K562 (cell line): ENCODE measurements at regions not wholly inside any gene's neighbourhood (a gene's known extent, or its start where the extent isn't known, plus 50 kb on each side); places are given as distances from the start of the nearest gene placed in this dataset.

ENCODE experiments used
- ATF3 ChIP-seq, 2 experiments: fragments of 450-650 bp in 1 of 2; sonication (generic) in 1 of 2; formaldehyde crosslinking in 1 of 2; IDR thresholded peaks in 1 of 2; conservative IDR thresholded peaks in 1 of 2; 2 replicates each; pipeline versions ENCODE4 v1.6.1 to v1.8.1; 2016 to 2023; ENCODE audit warnings: mild to moderate bottlenecking in 2 of 2, moderate library complexity in 2 of 2, inconsistent platforms in 1 of 2, missing genetic modification reagents in 1 of 2
- CC2D1A ChIP-seq: fragments of 450-650 bp; IDR thresholded peaks from 2 replicates; pipeline ENCODE4 v1.6.1; 2017; ENCODE audit warnings: mild to moderate bottlenecking
- ETV6 ChIP-seq, 3 experiments: fragments of 150-350 bp in 1 of 3; sonication (generic) in 1 of 3; formaldehyde crosslinking in 1 of 3; IDR thresholded peaks; 2 replicates each; pipeline versions ENCODE4 v1.6.1 to v1.8.0; 2014 to 2022; ENCODE audit warnings: borderline replicate concordance in 2 of 3, low read depth in 2 of 3, antibody characterized with exemption in 1 of 3, low read length in 1 of 3, mild to moderate bottlenecking in 1 of 3, missing genetic modification reagents in 1 of 3
- PATZ1 ChIP-seq: fragments of 250-450 bp; sonication (Bioruptor Pico); IDR thresholded peaks from 2 replicates; pipeline ENCODE4 v1.5.0; 2020; ENCODE audit warnings: mild to moderate bottlenecking, borderline replicate concordance
- RAD21 ChIP-seq, 2 experiments: fragments of 250-450 bp in 1 of 2; fragments of 450-650 bp in 1 of 2; sonication (Bioruptor Pico) in 1 of 2; formaldehyde crosslinking in 1 of 2; IDR thresholded peaks in 1 of 2; conservative IDR thresholded peaks in 1 of 2; 2 replicates each; pipeline versions ENCODE4 v1.4.0 to v1.8.0; 2020 to 2022; ENCODE audit warnings: mild to moderate bottlenecking in 2 of 2, moderate library complexity in 1 of 2
- RCOR1 ChIP-seq, 2 experiments: IDR thresholded peaks; 2 replicates each; pipeline ENCODE4 v1.6.1; 2012; ENCODE audit warnings: low read depth in 2 of 2, low read length in 2 of 2, borderline replicate concordance in 1 of 2, improper control_type of control experiment in 1 of 2
- REST ChIP-seq, 2 experiments: fragments of 450-650 bp; formaldehyde crosslinking in 1 of 2; IDR thresholded peaks; 2 replicates each; pipeline versions ENCODE4 v1.4.0 to v1.6.1; 2014 to 2020; ENCODE audit warnings: mild to moderate bottlenecking in 2 of 2, borderline replicate concordance in 1 of 2, low read depth in 1 of 2
- TEAD2 ChIP-seq: fragments of 450-650 bp; IDR thresholded peaks from 2 replicates; pipeline ENCODE4 v1.6.1; 2016; ENCODE audit warnings: missing genetic modification characterization, control low read depth, missing compliant biosample characterization
- THRA ChIP-seq: fragments of 450-650 bp; IDR thresholded peaks from 2 replicates; pipeline ENCODE4 v1.6.1; 2017; ENCODE audit warnings: mild to moderate bottlenecking, moderate library complexity
- ZNF384 ChIP-seq: IDR thresholded peaks from 2 replicates; pipeline ENCODE4 v1.6.1; 2012; ENCODE audit warnings: low read depth, low read length, improper control_type of control experiment

- TF ChIP-seq REST (IDR thresholded peaks at IDR 0.05; ENCODE audit: borderline replicate concordance) (peak; percentile 75), REST (CRISPR knock-in tag; IDR thresholded peaks at IDR 0.05; ENCODE audit: low read depth) (no peak), CC2D1A (no peak), ETV6 (IDR thresholded peaks at IDR 0.05; ENCODE audit: borderline replicate concordance in 1 of 2, low read depth in 2 of 2, low read length in 1 of 2) (no peak), ETV6 (CRISPR knock-in tag; IDR thresholded peaks at IDR 0.05; ENCODE audit: borderline replicate concordance) (no peak), PATZ1 (CRISPR knock-in tag) (no peak), RAD21 (CRISPR knock-in tag; conservative IDR thresholded peaks at IDR 0.05 in 1 of 2, IDR thresholded peaks at IDR 0.05 in 1 of 2) (peak; percentile 67 to 87), THRA (no peak), ATF3 (IDR thresholded peaks at IDR 0.05) (0 out of 2 replicates have a peak, but pooled peaks have one; percentile 11), ATF3 (CRISPR knock-in tag; conservative IDR thresholded peaks at IDR 0.05) (no peak), TEAD2 (tag) (no peak), RCOR1 (IDR thresholded peaks at IDR 0.05; ENCODE audit: borderline replicate concordance in 1 of 2, low read depth in 2 of 2, low read length in 2 of 2) (peak in 1 of 2 experiments; percentile 17; a peak in 1 of 4 replicates), ZNF384 (0 out of 2 replicates have a peak, but pooled peaks have one; percentile 30)
Observed at GRCh38 chr11:12599408-12600143, 74.6 kb upstream of the TEAD1 start (continued).
